A673 (cell line): ENCODE measurements at regions not wholly inside any gene's neighbourhood (a gene's known extent, or its start where the extent isn't known, plus 50 kb on each side); places are given as distances from the start of the nearest gene placed in this dataset.

Experiments
- CTCF ChIP-seq: fragments of 300-800, 200-600 bp; sonication (generic); conservative IDR thresholded peaks from 2 replicates; pipeline ENCODE4 v1.5.1; 2017; ENCODE audit warnings: low read depth, mild to moderate bottlenecking, antibody characterized with exemption, low read length, moderate library complexity, mixed read lengths
- EZH2 ChIP-seq: fragments of 200-600 bp; sonication (generic); IDR thresholded peaks from 2 replicates; pipeline ENCODE4 v1.6.1; 2017; ENCODE audit warnings: borderline replicate concordance, low read depth, mild to moderate bottlenecking, mixed read lengths, antibody characterized with exemption, low read length; ENCODE audit not compliant: poor library complexity, severe bottlenecking

GRCh38 chr14:100663761-100664052, 63.0 kb upstream of the DLK1 start:
- TF ChIP-seq CTCF (no peak), EZH2 (no peak)
